ENCODE measurements at regions not wholly inside any gene's neighbourhood (a gene's known extent, or its start where the extent isn't known, plus 50 kb on each side); places are given as distances from the start of the nearest gene placed in this dataset.
"Not testable (repeated sequence)": the region's sequence is repeated elsewhere in the genome, so short reads cannot be mapped to it uniquely, and the experiment has no call there.

DNA sequence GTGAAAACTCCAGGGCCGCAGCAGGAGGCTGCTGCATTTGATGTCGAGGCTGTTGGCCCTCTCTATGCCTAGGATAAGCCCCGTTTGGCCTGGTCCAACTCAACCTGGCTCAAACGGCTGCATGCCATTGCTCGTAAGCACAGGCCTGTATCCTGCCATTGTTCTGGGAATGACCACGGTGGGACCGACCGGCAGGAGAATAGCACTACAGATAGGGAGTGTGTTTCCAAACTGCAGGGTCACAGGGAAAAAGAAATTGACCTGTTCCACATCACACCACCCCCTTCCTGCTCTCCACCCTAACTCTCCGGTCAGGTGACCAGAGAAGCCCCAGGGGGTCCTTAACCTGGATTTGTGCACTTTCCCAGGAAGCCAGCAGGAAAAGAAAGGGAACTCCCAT lies 278.7 kb upstream of the KLF4 start:
- H3K27me3 ChIP-seq (ENCODE audit: control insufficient read depth, insufficient read depth, low read length), result no peaks in the 10 kb centered on the region
- no peak overlapping the region for H3K4me3 ChIP-seq (ENCODE audit: low read depth, low read length)
- TF ChIP-seq, protein P1, sequence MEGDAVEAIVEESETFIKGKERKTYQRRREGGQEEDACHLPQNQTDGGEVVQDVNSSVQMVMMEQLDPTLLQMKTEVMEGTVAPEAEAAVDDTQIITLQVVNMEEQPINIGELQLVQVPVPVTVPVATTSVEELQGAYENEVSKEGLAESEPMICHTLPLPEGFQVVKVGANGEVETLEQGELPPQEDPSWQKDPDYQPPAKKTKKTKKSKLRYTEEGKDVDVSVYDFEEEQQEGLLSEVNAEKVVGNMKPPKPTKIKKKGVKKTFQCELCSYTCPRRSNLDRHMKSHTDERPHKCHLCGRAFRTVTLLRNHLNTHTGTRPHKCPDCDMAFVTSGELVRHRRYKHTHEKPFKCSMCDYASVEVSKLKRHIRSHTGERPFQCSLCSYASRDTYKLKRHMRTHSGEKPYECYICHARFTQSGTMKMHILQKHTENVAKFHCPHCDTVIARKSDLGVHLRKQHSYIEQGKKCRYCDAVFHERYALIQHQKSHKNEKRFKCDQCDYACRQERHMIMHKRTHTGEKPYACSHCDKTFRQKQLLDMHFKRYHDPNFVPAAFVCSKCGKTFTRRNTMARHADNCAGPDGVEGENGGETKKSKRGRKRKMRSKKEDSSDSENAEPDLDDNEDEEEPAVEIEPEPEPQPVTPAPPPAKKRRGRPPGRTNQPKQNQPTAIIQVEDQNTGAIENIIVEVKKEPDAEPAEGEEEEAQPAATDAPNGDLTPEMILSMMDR (IDR thresholded peaks at IDR 0.05; ENCODE audit: insufficient read depth, low read length, severe bottlenecking), result no peak
- DNase-seq (ENCODE audit: low read depth), result no peak
- FAIRE-seq, result no peak
- no peaks in the 10 kb centered on the region for H3K36me3 ChIP-seq (ENCODE audit: control insufficient read depth, insufficient read depth, low read length)

DNA sequence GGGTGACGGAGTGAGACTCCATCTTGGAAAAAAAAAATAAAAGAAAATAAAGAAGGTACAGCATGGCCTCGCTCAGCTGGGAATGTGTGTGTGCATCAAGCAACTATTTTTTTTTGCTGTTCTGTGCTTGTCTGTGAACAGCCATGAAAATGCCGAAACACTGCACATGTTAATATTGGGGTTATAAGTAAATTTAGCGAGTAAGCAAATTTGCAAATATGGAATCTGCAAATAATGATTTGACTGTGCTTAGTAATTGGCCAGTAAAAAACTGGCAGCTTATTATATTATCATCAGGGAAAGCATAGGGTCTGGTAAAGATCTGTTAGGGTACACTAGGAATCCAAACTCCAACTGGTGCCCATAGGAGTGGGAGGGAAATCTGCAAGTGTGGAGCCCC lies 278.1 kb upstream of the KLF4 start:
- TF ChIP-seq, protein P1 (IDR thresholded peaks at IDR 0.05; ENCODE audit: insufficient read depth, low read length, severe bottlenecking), result no peak
- H3K4me3 ChIP-seq (ENCODE audit: low read depth, low read length), result no peak overlapping the region
- no peaks in the 10 kb centered on the region for H3K27me3 ChIP-seq (ENCODE audit: control insufficient read depth, insufficient read depth, low read length)
- DNase-seq (ENCODE audit: low read depth), result no peak
- no peaks in the 10 kb centered on the region for H3K36me3 ChIP-seq (ENCODE audit: control insufficient read depth, insufficient read depth, low read length)
- FAIRE-seq, result no peak

DNA sequence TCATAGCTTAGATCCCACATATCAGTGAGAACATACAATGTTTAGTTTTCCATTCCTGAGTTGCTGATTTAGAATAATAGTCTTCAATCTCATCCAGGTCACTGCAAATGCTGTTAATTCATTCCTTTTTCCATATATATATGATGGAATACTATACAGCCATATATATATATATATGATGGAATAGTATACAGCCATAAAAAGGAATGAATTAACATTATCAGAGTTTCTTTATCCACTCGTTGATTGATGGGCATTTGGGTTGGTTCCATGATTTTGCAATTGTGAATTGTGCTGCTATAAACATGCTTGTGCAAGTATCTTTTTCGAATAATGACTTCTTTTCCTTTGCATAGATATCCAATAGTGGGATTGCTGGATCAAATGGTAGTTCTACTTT lies 273.9 kb upstream of the KLF4 start:
- H3K4me3 ChIP-seq (ENCODE audit: low read depth, low read length); FAIRE-seq; H3K27me3 ChIP-seq (ENCODE audit: control insufficient read depth, insufficient read depth, low read length); H3K36me3 ChIP-seq (ENCODE audit: control insufficient read depth, insufficient read depth, low read length); DNase-seq (ENCODE audit: low read depth): not testable (repeated sequence)

DNA sequence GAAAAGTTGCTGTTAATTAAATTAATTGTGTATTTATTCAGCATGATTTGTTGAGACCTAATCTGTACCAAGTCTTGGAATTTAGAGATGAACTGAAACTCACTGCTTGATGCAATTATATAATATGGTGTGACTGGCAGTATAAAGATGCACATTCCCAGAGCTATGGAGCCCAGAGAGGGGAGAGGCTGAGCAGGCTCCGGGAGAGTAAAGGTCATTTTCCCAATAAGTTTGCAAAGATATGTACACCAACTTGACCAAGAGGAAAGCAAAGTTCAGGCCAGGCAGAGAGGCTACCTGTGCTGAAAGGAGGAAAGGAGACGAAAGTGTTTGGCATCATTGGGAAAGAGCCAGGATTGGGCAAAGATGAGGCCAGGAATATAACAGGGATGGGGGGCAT lies 271.7 kb upstream of the KLF4 start:
- FAIRE-seq (no peak), DNase-seq (ENCODE audit: low read depth) (no peak)
- H3K27me3 ChIP-seq (ENCODE audit: control insufficient read depth, insufficient read depth, low read length), result no peaks in the 10 kb centered on the region
- no peaks in the 10 kb centered on the region for H3K36me3 ChIP-seq (ENCODE audit: control insufficient read depth, insufficient read depth, low read length)
- no peak overlapping the region for H3K4me3 ChIP-seq (ENCODE audit: low read depth, low read length)
- TF ChIP-seq, protein P1 (IDR thresholded peaks at IDR 0.05; ENCODE audit: insufficient read depth, low read length, severe bottlenecking), result no peak

DNA sequence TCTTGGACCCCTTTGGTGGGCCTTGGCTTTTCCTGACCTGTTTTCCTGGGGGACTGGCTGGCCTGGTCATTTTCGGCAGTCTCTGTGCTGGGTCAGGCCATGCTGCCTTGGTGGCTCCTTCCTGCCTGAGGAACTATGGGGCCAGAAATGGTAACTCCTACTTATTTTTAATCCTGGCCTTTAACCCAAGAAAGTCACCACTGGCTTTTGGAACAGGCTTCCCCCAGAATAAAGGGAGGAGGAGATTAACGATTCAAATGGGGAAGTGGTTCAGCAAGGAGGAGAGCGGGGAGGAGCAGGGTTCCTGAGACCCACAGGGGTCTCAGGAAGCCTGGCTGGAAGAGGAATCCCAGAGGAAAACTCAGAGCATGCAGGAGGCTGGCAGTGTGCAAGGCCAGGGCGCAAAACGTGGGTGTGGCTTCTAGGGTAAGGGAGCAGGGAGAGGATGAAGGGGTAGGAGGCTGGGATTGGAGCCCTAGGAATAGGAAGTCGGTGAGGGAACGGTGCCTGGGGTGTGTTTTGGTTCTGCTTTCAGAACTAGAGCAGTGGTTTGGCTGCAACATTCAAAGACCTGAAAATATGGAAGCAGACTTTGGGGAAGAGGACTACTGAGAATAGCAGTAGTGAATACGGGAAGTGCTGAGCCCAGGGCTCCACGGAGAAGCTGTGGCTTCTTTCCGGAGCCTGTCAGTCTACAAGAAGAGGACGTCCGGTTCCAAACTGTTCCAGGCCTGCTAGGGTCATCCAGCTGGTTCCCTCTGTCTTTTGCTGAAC lies 271.1 kb upstream of the KLF4 start:
- DNase-seq (ENCODE audit: low read depth) (no peak), FAIRE-seq (no peak)

DNA sequence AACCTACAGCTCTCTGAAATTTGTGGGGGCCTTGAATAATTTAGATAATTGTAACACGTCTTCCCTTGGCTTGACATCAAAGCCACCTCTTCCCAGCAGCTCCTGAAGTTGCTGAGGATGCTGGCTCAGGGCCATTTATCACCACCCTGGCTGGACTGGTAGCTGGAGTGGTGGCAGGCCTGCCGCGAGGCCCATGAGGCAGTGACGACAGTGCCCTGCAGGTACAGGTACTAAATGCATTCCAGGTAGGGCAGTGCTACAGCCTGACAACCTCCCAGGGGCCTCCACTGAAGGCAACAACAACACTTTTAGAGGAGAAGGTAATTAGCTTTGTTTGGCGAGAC lies 270.2 kb upstream of the KLF4 start:
- H3K4me3 ChIP-seq (ENCODE audit: low read depth, low read length), result no peak overlapping the region
- no peaks in the 10 kb centered on the region for H3K36me3 ChIP-seq (ENCODE audit: control insufficient read depth, insufficient read depth, low read length)
- H3K27me3 ChIP-seq (ENCODE audit: control insufficient read depth, insufficient read depth, low read length), result no peaks in the 10 kb centered on the region
- FAIRE-seq (no peak), DNase-seq (ENCODE audit: low read depth) (no peak)
- TF ChIP-seq, protein P1 (IDR thresholded peaks at IDR 0.05; ENCODE audit: insufficient read depth, low read length, severe bottlenecking), result no peak

More for the DNA sequence above, 271.1 kb upstream of the KLF4 start:
- TF ChIP-seq, protein P1 (IDR thresholded peaks at IDR 0.05; ENCODE audit: insufficient read depth, low read length, severe bottlenecking), result no peak
- Histone ChIP-seq H3K27me3 (ENCODE audit: control insufficient read depth, insufficient read depth, low read length) (no peaks in the 10 kb centered on the region), H3K4me3 (ENCODE audit: low read depth, low read length) (no peak overlapping the region), H3K36me3 (ENCODE audit: control insufficient read depth, insufficient read depth, low read length) (no peaks in the 10 kb centered on the region)

Measured in bronchial epithelial cell (primary cell).